ENCODE measurements at regions not wholly inside any gene's neighbourhood (a gene's known extent, or its start where the extent isn't known, plus 50 kb on each side); places are given as distances from the start of the nearest gene placed in this dataset.

DNA sequence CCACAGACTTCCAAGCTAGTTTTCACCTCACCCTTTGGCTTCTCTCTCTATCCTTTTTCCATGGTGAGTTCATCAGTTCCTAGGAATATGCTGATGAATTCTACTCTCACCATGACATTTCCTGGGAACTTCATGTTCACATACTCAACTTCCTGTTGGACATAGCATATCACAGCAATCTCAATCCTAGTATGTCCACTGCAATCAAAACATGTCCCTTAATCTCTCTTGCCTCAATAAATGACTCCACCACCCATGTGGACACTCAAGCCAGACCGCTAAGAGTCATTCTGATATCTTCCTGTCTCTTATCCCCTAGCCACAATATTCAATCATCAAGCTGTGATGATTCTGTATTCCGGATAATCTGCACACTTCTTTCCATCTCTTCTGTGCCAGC is 66.7 kb upstream of the MME start:
- no peak overlapping the region for H3K4me3 ChIP-seq
- no peaks in the 10 kb centered on the region for H3K9me3 ChIP-seq
- TF ChIP-seq EP300 (IDR thresholded peaks at IDR 0.05) (no peak), POLR2A (IDR thresholded peaks at IDR 0.05) (no peak), POLR2AphosphoS5 (IDR thresholded peaks at IDR 0.05) (no peak)
- TF ChIP-seq, protein P1, sequence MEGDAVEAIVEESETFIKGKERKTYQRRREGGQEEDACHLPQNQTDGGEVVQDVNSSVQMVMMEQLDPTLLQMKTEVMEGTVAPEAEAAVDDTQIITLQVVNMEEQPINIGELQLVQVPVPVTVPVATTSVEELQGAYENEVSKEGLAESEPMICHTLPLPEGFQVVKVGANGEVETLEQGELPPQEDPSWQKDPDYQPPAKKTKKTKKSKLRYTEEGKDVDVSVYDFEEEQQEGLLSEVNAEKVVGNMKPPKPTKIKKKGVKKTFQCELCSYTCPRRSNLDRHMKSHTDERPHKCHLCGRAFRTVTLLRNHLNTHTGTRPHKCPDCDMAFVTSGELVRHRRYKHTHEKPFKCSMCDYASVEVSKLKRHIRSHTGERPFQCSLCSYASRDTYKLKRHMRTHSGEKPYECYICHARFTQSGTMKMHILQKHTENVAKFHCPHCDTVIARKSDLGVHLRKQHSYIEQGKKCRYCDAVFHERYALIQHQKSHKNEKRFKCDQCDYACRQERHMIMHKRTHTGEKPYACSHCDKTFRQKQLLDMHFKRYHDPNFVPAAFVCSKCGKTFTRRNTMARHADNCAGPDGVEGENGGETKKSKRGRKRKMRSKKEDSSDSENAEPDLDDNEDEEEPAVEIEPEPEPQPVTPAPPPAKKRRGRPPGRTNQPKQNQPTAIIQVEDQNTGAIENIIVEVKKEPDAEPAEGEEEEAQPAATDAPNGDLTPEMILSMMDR (IDR thresholded peaks at IDR 0.05), result no peak
- H3K4me1 ChIP-seq, result no peaks in the 10 kb centered on the region
- no peaks in the 10 kb centered on the region for H3K36me3 ChIP-seq
- DNase-seq, result no peak
- no peaks in the 10 kb centered on the region for H3K27me3 ChIP-seq
- intact Hi-C loops (cut with DNase I; ENCODE audit: low total_unique reads), result no loop called here
- 39 to 96% (median 81%) methylated on average over 2 of the region's 2 CpGs for WGBS, 5 donors
- H3K27ac ChIP-seq, result no peak overlapping the region

DNA sequence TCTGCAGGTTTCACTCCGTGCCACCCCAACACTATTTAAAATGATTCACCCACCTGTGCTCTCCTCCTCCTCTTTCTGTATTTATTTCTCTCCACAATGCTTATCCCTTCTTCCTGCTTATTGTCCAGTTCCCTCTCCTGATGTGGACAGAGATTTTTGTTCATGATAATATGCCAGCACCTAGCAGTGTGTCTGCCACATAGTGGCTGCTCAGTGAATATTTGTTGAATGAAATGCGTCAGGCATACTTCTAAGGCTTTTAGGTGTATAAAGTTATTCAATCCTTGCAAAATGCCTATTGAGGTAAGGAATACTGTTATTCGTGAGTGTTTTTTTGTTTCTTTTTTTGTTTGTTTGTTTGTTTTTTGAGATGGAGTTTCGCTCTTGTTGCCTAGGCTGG is 67.5 kb upstream of the MME start:
- Histone ChIP-seq H3K27ac (no peak overlapping the region), H3K4me1 (no peaks in the 10 kb centered on the region), H3K4me3 (no peak overlapping the region), H3K27me3 (no peaks in the 10 kb centered on the region), H3K36me3 (no peaks in the 10 kb centered on the region), H3K9me3 (no peaks in the 10 kb centered on the region)
- no peak for TF ChIP-seq POLR2A (IDR thresholded peaks at IDR 0.05)
- TF ChIP-seq, protein P1 (IDR thresholded peaks at IDR 0.05), result no peak
- no peak for TF ChIP-seq EP300 (IDR thresholded peaks at IDR 0.05)
- no peak for TF ChIP-seq POLR2AphosphoS5 (IDR thresholded peaks at IDR 0.05)
- DNase-seq, result no peak
- intact Hi-C loops (cut with DNase I; ENCODE audit: low total_unique reads), result no loop called here
- 82 to 99% (median 92%) methylated on average over 4 of the region's 4 CpGs for WGBS, 5 donors

DNA sequence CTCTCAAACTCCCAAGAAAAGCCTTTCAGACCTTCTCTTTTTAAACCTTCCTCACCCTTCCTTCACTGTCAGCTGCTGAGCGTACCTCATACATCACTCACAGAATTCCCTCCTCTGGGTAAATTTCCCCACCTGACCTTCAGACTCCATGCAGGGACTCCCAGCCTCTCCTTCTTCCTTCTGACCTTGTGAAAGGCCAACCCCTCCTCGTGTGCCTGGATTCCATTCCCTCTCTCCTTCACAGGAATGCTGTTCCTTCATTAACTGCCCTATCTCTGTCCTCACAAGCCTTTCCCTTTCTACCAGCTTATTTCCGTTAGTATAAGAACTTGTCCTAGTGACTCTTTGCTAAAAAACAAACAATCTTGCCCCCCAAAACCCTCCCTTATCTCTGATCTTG is 69.7 kb upstream of the MME start:
- H3K4me1 ChIP-seq, result no peaks in the 10 kb centered on the region
- DNase-seq, result peak in 1 of 2 donors; percentile 3
- H3K4me3 ChIP-seq, result no peak overlapping the region
- TF ChIP-seq EP300 (IDR thresholded peaks at IDR 0.05) (no peak), POLR2A (IDR thresholded peaks at IDR 0.05) (no peak), POLR2AphosphoS5 (IDR thresholded peaks at IDR 0.05) (no peak)
- TF ChIP-seq, protein P1 (IDR thresholded peaks at IDR 0.05), result no peak
- H3K36me3 ChIP-seq, result no peaks in the 10 kb centered on the region
- no peaks in the 10 kb centered on the region for H3K27me3 ChIP-seq
- no peak overlapping the region for H3K27ac ChIP-seq
- 46 to 62% (median 59%) methylated on average over 3 of the region's 3 CpGs for WGBS, 5 donors
- no peaks in the 10 kb centered on the region for H3K9me3 ChIP-seq
- intact Hi-C loops (cut with DNase I; ENCODE audit: low total_unique reads), result no loop called here

DNA sequence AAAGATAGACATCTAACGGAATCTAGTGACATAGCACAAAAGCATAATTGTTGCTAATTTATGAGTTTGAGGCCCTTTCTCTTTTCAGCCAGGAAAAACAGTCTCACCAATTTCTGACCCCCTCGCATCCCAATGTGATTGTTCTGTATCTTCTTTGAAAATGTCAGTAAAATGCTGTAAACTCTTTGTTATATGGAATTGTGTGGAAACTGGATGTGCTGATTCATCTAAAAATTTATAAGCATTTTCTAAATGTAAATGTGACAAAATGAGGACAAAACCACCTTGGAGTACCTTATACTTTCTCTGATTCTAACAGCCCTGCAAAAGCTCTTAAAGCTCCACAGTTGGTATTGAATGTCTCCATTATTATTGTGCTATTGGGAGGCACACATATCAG is 70.9 kb upstream of the MME start:
- intact Hi-C loops (cut with DNase I; ENCODE audit: low total_unique reads), result no loop called here
- H3K4me3 ChIP-seq, result no peak overlapping the region
- DNase-seq, result no peak
- no peaks in the 10 kb centered on the region for H3K36me3 ChIP-seq
- H3K27me3 ChIP-seq, result no peaks in the 10 kb centered on the region
- no peaks in the 10 kb centered on the region for H3K9me3 ChIP-seq
- H3K27ac ChIP-seq, result no peak overlapping the region
- H3K4me1 ChIP-seq, result no peaks in the 10 kb centered on the region
- 72 to 95% (median 91%) methylated on average over 2 of the region's 2 CpGs for WGBS, 5 donors
- TF ChIP-seq EP300 (IDR thresholded peaks at IDR 0.05) (no peak), POLR2AphosphoS5 (IDR thresholded peaks at IDR 0.05) (no peak)
- TF ChIP-seq, protein P1 (IDR thresholded peaks at IDR 0.05), result no peak

Measured in stomach (tissue), 8 donors.